H1 (cell line): ENCODE measurements at regions not wholly inside any gene's neighbourhood (a gene's known extent, or its start where the extent isn't known, plus 50 kb on each side); places are given as distances from the start of the nearest gene placed in this dataset.

ENCODE experiments used
- CTCF ChIA-PET: fragments of 300-600 bp; sonication (Branson Sonifier 250); formaldehyde crosslinking; loops from one replicate; lab custom pipeline; 2021; ENCODE audit not compliant: partially characterized antibody; lab: Charles Lee
- POLR2A ChIA-PET: fragments of 300-600 bp; sonication (Branson Sonifier 250); formaldehyde crosslinking; loops from one replicate; lab custom pipeline; 2021; ENCODE audit warnings: inconsistent platforms; ENCODE audit not compliant: partially characterized antibody; lab: Charles Lee
- DNase-seq, 2 experiments: peaks; one replicate each; pipeline versions ENCODE4 v3.0.0 to v3.0.0-alpha.2; 2010 to 2022; ENCODE audit warnings: low spot score in 2 of 2, low read depth in 1 of 2, mixed read lengths in 1 of 2
- FAIRE-seq: peaks from 2 replicates; lab custom pipeline; 2011; peaks lifted over from hg19 to GRCh38; lab: Jason Lieb, UNC
- H2AFZ ChIP-seq: 2 replicates; pipeline ENCODE4 v1.8.1; 2012; ENCODE audit warnings: low read length, inconsistent platforms
- H2AK5ac ChIP-seq: 2 replicates; pipeline ENCODE4 v1.6.1; 2013; ENCODE audit warnings: low read depth, low read length
- H2BK120ac ChIP-seq: replicated peaks from 2 replicates; pipeline ENCODE3; 2013; ENCODE audit warnings: low read depth, low read length, inconsistent platforms
- H2BK12ac ChIP-seq: 2 replicates; pipeline ENCODE4 v1.6.1; 2013; ENCODE audit warnings: low read depth, low read length
- H2BK15ac ChIP-seq: 2 replicates; pipeline ENCODE4 v1.6.1; 2013; ENCODE audit warnings: low read length
- H2BK20ac ChIP-seq: 2 replicates; pipeline ENCODE4 v1.6.1; 2013; ENCODE audit warnings: low read length
- H2BK5ac ChIP-seq: 2 replicates; pipeline ENCODE4 v1.6.1; 2013; ENCODE audit warnings: low read depth, low read length
- H3K14ac ChIP-seq: 2 replicates; pipeline ENCODE4 v1.6.1; 2013; ENCODE audit warnings: inconsistent platforms; ENCODE audit not compliant: insufficient read length
- H3K18ac ChIP-seq: 2 replicates; pipeline ENCODE4 v1.6.1; 2013; ENCODE audit warnings: low read length; ENCODE audit errors: extremely low read depth
- H3K23ac ChIP-seq: 2 replicates; pipeline ENCODE4 v1.6.1; 2013; ENCODE audit warnings: inconsistent platforms; ENCODE audit not compliant: insufficient read length
- H3K23me2 ChIP-seq: 2 replicates; pipeline ENCODE4 v1.6.1; 2013; ENCODE audit warnings: low read depth, low read length
- H3K27ac ChIP-seq: 2 replicates; pipeline ENCODE4 v1.6.1; 2011; ENCODE audit warnings: low read depth, low read length, inconsistent platforms
- H3K27me3 ChIP-seq, 4 experiments: replicated peaks in 1 of 4; 1 replicate in 1 of 4; 2 replicates in 3 of 4; pipeline versions ENCODE4 v1.6.1 to v1.8.1; 2011 to 2013; ENCODE audit warnings: low read length in 3 of 4, mild to moderate bottlenecking in 3 of 4, inconsistent platforms in 2 of 4, mixed read lengths in 2 of 4, moderate library complexity in 1 of 4; ENCODE audit not compliant: control insufficient read depth in 3 of 4, insufficient read depth in 3 of 4; ENCODE audit errors: extremely low read depth in 1 of 4
- H3K36me3 ChIP-seq, 4 experiments: 2 replicates each; pipeline versions ENCODE4 v1.6.1 to v1.8.1; 2011 to 2013; ENCODE audit warnings: mild to moderate bottlenecking in 4 of 4, low read length in 3 of 4, moderate library complexity in 2 of 4, control low read depth in 1 of 4, inconsistent platforms in 1 of 4; ENCODE audit not compliant: insufficient read depth in 4 of 4, control insufficient read depth in 2 of 4
- H3K4ac ChIP-seq: replicated peaks from 2 replicates; pipeline ENCODE3; 2013; ENCODE audit warnings: low read length, low read depth, mixed read lengths, inconsistent platforms; ENCODE audit not compliant: insufficient read length
- H3K4me1 ChIP-seq, 4 experiments: replicated peaks in 1 of 4; 1 replicate in 1 of 4; 2 replicates in 3 of 4; pipeline versions ENCODE4 v1.6.1 to v1.8.1; 2011 to 2013; ENCODE audit warnings: low read length in 3 of 4, inconsistent platforms in 2 of 4, mixed read lengths in 1 of 4; ENCODE audit not compliant: insufficient read depth in 4 of 4, control insufficient read depth in 3 of 4
- H3K4me2 ChIP-seq, 2 experiments: 2 replicates each; pipeline versions ENCODE4 v1.6.1 to v1.8.1; 2011 to 2013; ENCODE audit warnings: low read depth in 2 of 2, low read length in 2 of 2, control low read depth in 1 of 2, inconsistent platforms in 1 of 2, mild to moderate bottlenecking in 1 of 2; ENCODE audit not compliant: insufficient read depth in 1 of 2
- H3K4me3 ChIP-seq, 4 experiments: fragments of 200-600, 300-600 bp in 1 of 4; sonication (generic), shearing (Covaris generic), sonication (Bioruptor Twin) in 1 of 4; 2 replicates each; pipeline versions ENCODE4 v1.5.1 to v1.8.1; 2011 to 2016; ENCODE audit warnings: low read length in 4 of 4, low read depth in 3 of 4, control low read depth in 2 of 4, inconsistent platforms in 2 of 4, mild to moderate bottlenecking in 2 of 4, mixed read lengths in 1 of 4, moderate library complexity in 1 of 4; ENCODE audit not compliant: insufficient read depth in 2 of 4; ENCODE audit errors: extremely low read depth in 1 of 4
- H3K56ac ChIP-seq: replicated peaks from 2 replicates; pipeline ENCODE3; 2013; ENCODE audit warnings: low read depth, mild to moderate bottlenecking, mixed read lengths, low read length, inconsistent platforms; ENCODE audit not compliant: insufficient read length
- H3K79me1 ChIP-seq: 2 replicates; pipeline ENCODE4 v1.6.1; 2013; ENCODE audit warnings: low read depth, low read length, control low read depth
- H3K79me2 ChIP-seq, 2 experiments: 2 replicates each; pipeline versions ENCODE4 v1.6.1 to v1.8.1; 2012 to 2013; ENCODE audit warnings: low read length in 2 of 2, mild to moderate bottlenecking in 2 of 2, inconsistent platforms in 1 of 2; ENCODE audit not compliant: insufficient read depth in 2 of 2, control insufficient read depth in 1 of 2
- H3K9ac ChIP-seq, 4 experiments: replicated peaks in 1 of 4; 1 replicate in 1 of 4; 2 replicates in 3 of 4; pipeline versions ENCODE4 v1.6.1 to v1.8.1; 2011 to 2013; ENCODE audit warnings: low read depth in 3 of 4, low read length in 3 of 4, control low read depth in 2 of 4, mild to moderate bottlenecking in 2 of 4, moderate library complexity in 2 of 4, inconsistent platforms in 1 of 4; ENCODE audit errors: extremely low read depth in 1 of 4
- H3K9me3 ChIP-seq, 2 experiments: 2 replicates each; pipeline versions ENCODE4 v1.6.1 to v1.8.1; 2012 to 2013; ENCODE audit warnings: mild to moderate bottlenecking in 2 of 2, moderate library complexity in 2 of 2, control low read depth in 1 of 2, inconsistent platforms in 1 of 2, low read depth in 1 of 2, low read length in 1 of 2, mixed read lengths in 1 of 2; ENCODE audit not compliant: insufficient read depth in 2 of 2
- H4K20me1 ChIP-seq, 2 experiments: replicated peaks in 1 of 2; 2 replicates each; pipeline versions ENCODE3 to v1.8.1; 2011 to 2013; ENCODE audit warnings: inconsistent platforms in 2 of 2, low read length in 2 of 2, mild to moderate bottlenecking in 1 of 2; ENCODE audit not compliant: insufficient read depth in 2 of 2, control insufficient read depth in 1 of 2
- H4K5ac ChIP-seq: 2 replicates; pipeline ENCODE4 v1.6.1; 2013; ENCODE audit warnings: low read length, low read depth, mixed read lengths, inconsistent platforms; ENCODE audit not compliant: insufficient read length
- H4K8ac ChIP-seq: 2 replicates; pipeline ENCODE4 v1.8.0; 2013; ENCODE audit warnings: mild to moderate bottlenecking, moderate library complexity, low read length, inconsistent platforms; ENCODE audit not compliant: insufficient read depth; ENCODE audit errors: extremely low read depth
- H4K91ac ChIP-seq: replicated peaks from 2 replicates; pipeline ENCODE3; 2013; ENCODE audit warnings: low read length, mixed read lengths, inconsistent platforms; ENCODE audit not compliant: insufficient read length
- JUN ChIP-seq: IDR thresholded peaks from 2 replicates; pipeline ENCODE4 v1.6.1; 2011; ENCODE audit warnings: low read depth, mild to moderate bottlenecking, improper control_type of control experiment, low read length
- POLR2AphosphoS5 ChIP-seq: IDR thresholded peaks from 2 replicates; pipeline ENCODE4 v1.6.1; 2011; ENCODE audit warnings: low read depth, low read length
- RNF2 ChIP-seq: fragments of 200-900, 300-1000 bp; sonication (generic); IDR thresholded peaks from 2 replicates; pipeline ENCODE4 v1.7.1; 2016; ENCODE audit warnings: borderline replicate concordance, low read depth, mild to moderate bottlenecking, antibody characterized with exemption, low read length; ENCODE audit not compliant: poor library complexity, severe bottlenecking; ENCODE audit errors: missing control alignments
- SP4 ChIP-seq: IDR thresholded peaks from 2 replicates; pipeline ENCODE4 v1.6.1; 2012; ENCODE audit warnings: low read length, inconsistent platforms
- WGBS, 2 experiments: shearing (Covaris generic) in 1 of 2; methylation state at CpG; one replicate each; pipeline versions ENCODE4 v1.1.6 to v1.1.7; 2013 to 2015; ENCODE audit warnings: low lambda C conversion rate in 2 of 2, mixed read lengths in 2 of 2, inconsistent platforms in 1 of 2, low coverage in 1 of 2, missing lambda C conversion rate in 1 of 2; ENCODE audit not compliant: insufficient replicate concordance in 2 of 2, insufficient coverage in 1 of 2, insufficient read length in 1 of 2; ENCODE audit errors: extremely low coverage in 1 of 2, missing lambda C conversion rate in 1 of 2; 5-methylcytosine and 5-hydroxymethylcytosine counted together

GRCh38 chr6:74431873-74432580, 736.0 kb downstream of the CD109 start:
- Histone ChIP-seq H2BK20ac (no peak overlapping the region), H2BK120ac (no peak overlapping the region), H2AK5ac (no peak overlapping the region), H3K4ac (no peak overlapping the region), H2BK15ac (no peak overlapping the region), H3K27me3 (no peaks in the 10 kb centered on the region), H3K36me3 (no peaks in the 10 kb centered on the region), H4K8ac (no peak overlapping the region), H2AFZ (no peak overlapping the region), H3K14ac (no peak overlapping the region), H4K5ac (no peak overlapping the region), H2BK5ac (no peak overlapping the region), H3K23me2 (no peaks in the 10 kb centered on the region), H3K27ac (no peak overlapping the region), H3K4me1 (no peaks in the 10 kb centered on the region), H3K79me2 (no peaks in the 10 kb centered on the region), H3K56ac (no peak overlapping the region), H3K4me2 (no peak overlapping the region), H3K79me1 (no peaks in the 10 kb centered on the region), H4K91ac (no peak overlapping the region), H3K23ac (no peak overlapping the region), H3K9me3 (no peaks in the 10 kb centered on the region), H3K4me3 (no peak overlapping the region), H3K9ac (no peak overlapping the region), H3K18ac (no peak overlapping the region), H4K20me1 (no peaks in the 10 kb centered on the region), H2BK12ac (no peak overlapping the region)
- ChIA-PET CTCF (no interaction called here), POLR2A (no interaction called here)
- DNase-seq = no peak
- no peak for TF ChIP-seq POLR2AphosphoS5
- TF ChIP-seq JUN = no peak
- TF ChIP-seq SP4 = no peak
- no peak for TF ChIP-seq RNF2
- WGBS, 2 experiments = 94% methylated on average over 3 of the region's 3 CpGs; no CpG with 5 or more reads in 1 of the 2 experiments
- no peak for FAIRE-seq
